IMR-90 (cell line): ENCODE measurements at regions not wholly inside any gene's neighbourhood (a gene's known extent, or its start where the extent isn't known, plus 50 kb on each side); places are given as distances from the start of the nearest gene placed in this dataset.

Source experiments
- ATAC-seq: fragments of 200-7000 bp; cut with Tn5 transposase; 2 replicates; pipeline ENCODE4 v1.9.1; 2020; ENCODE audit warnings: low read depth, mild to moderate bottlenecking, moderate library complexity
- BruUV-seq: library from RNA; stranded (reverse); fragments of 400-500 nt; replicated peaks from 2 replicates; lab custom pipeline; 2021; lab: Mats Ljungman, UMichigan
- CTCF ChIA-PET: fragments of 300-600 bp; formaldehyde crosslinking; extraction: SDS; loops from one replicate; lab custom pipeline; 2021; ENCODE audit warnings: antibody characterized with exemption; lab: Yijun Ruan, JAX
- POLR2A ChIA-PET: fragments of 300-600 bp; sonication (Branson Sonifier 250); formaldehyde crosslinking; loops from one replicate; lab custom pipeline; 2022; ENCODE audit warnings: antibody characterized with exemption; ENCODE audit not compliant: unreplicated experiment; lab: Charles Lee
- DNase-seq: peaks from one replicate; pipeline ENCODE4 v3.0.0; 2013
- H2AFZ ChIP-seq: replicated peaks from 2 replicates; pipeline ENCODE3; 2013; ENCODE audit warnings: low read length, mild to moderate bottlenecking; ENCODE audit not compliant: poor library complexity
- H2AK5ac ChIP-seq: 2 replicates; pipeline ENCODE4 v1.6.1; 2013; ENCODE audit warnings: low read depth, low read length, inconsistent platforms
- H2AK9ac ChIP-seq: replicated peaks from 2 replicates; pipeline ENCODE3; 2013; ENCODE audit warnings: mild to moderate bottlenecking, low read depth, low read length, moderate library complexity; ENCODE audit not compliant: poor library complexity
- H2BK120ac ChIP-seq: 2 replicates; pipeline ENCODE4 v1.6.1; 2013; ENCODE audit warnings: low read depth, low read length, inconsistent platforms
- H2BK15ac ChIP-seq: 3 replicates; pipeline ENCODE4 v1.6.1; 2013; ENCODE audit warnings: low read depth, low read length, inconsistent platforms
- H2BK20ac ChIP-seq: 2 replicates; pipeline ENCODE4 v1.6.1; 2013; ENCODE audit warnings: low read depth, mild to moderate bottlenecking, inconsistent platforms, low read length, moderate library complexity
- H2BK5ac ChIP-seq: 2 replicates; pipeline ENCODE4 v1.6.1; 2013; ENCODE audit warnings: mild to moderate bottlenecking, low read depth, low read length, inconsistent platforms; ENCODE audit not compliant: poor library complexity, severe bottlenecking
- H3K14ac ChIP-seq: replicated peaks from 2 replicates; pipeline ENCODE4 v1.6.1; 2013; ENCODE audit warnings: low read depth, low read length, inconsistent platforms
- H3K18ac ChIP-seq: 2 replicates; pipeline ENCODE4 v1.6.1; 2013; ENCODE audit warnings: low read depth, low read length, control low read depth
- H3K23ac ChIP-seq: 2 replicates; pipeline ENCODE4 v1.6.1; 2013; ENCODE audit warnings: low read depth, low read length, inconsistent platforms
- H3K27ac ChIP-seq: 2 replicates; pipeline ENCODE4 v1.5.1; 2013; ENCODE audit warnings: mild to moderate bottlenecking, control low read depth, low read length; ENCODE audit not compliant: insufficient read depth
- H3K27me3 ChIP-seq: 2 replicates; pipeline ENCODE4 v1.6.1; 2013; ENCODE audit warnings: low read length; ENCODE audit not compliant: control insufficient read depth, insufficient read depth
- H3K36me3 ChIP-seq: 2 replicates; pipeline ENCODE4 v1.6.1; 2013; ENCODE audit warnings: low read length, mixed read lengths; ENCODE audit not compliant: control insufficient read depth, insufficient read depth
- H3K4ac ChIP-seq: 2 replicates; pipeline ENCODE4 v1.6.1; 2013; ENCODE audit warnings: low read depth, low read length, inconsistent platforms
- H3K4me1 ChIP-seq: 2 replicates; pipeline ENCODE4 v1.6.1; 2013; ENCODE audit warnings: low read length, mixed read lengths; ENCODE audit not compliant: control insufficient read depth, insufficient read depth
- H3K4me2 ChIP-seq: 2 replicates; pipeline ENCODE4 v1.6.1; 2013; ENCODE audit warnings: low read depth, mild to moderate bottlenecking, control low read depth, low read length, moderate library complexity
- H3K4me3 ChIP-seq: 2 replicates; pipeline ENCODE4 v1.5.1; 2013; ENCODE audit warnings: low read depth, mild to moderate bottlenecking, control low read depth, low read length, moderate library complexity; ENCODE audit not compliant: insufficient read depth
- H3K56ac ChIP-seq: 2 replicates; pipeline ENCODE4 v1.6.1; 2013; ENCODE audit warnings: low read length, inconsistent platforms; ENCODE audit not compliant: insufficient read depth; ENCODE audit errors: extremely low read depth
- H3K79me1 ChIP-seq, 2 experiments: 2 replicates each; pipeline ENCODE4 v1.6.1; 2013; ENCODE audit warnings: low read length in 2 of 2, inconsistent platforms in 1 of 2, low read depth in 1 of 2
- H3K9ac ChIP-seq: 2 replicates; pipeline ENCODE4 v1.6.1; 2013; ENCODE audit warnings: low read depth, low read length, control low read depth
- H3K9me1 ChIP-seq: 2 replicates; pipeline ENCODE4 v1.6.1; 2013; ENCODE audit warnings: low read length, inconsistent platforms; ENCODE audit not compliant: insufficient read depth
- H3K9me3 ChIP-seq: 2 replicates; pipeline ENCODE4 v1.6.1; 2013; ENCODE audit warnings: low read length; ENCODE audit not compliant: control insufficient read depth, insufficient read depth
- H4K20me1 ChIP-seq: 2 replicates; pipeline ENCODE4 v1.6.1; 2013; ENCODE audit warnings: low read length, inconsistent platforms; ENCODE audit not compliant: insufficient read depth
- H4K5ac ChIP-seq: 2 replicates; pipeline ENCODE4 v1.6.1; 2013; ENCODE audit warnings: mild to moderate bottlenecking, low read depth, low read length, control low read depth
- H4K8ac ChIP-seq, 2 experiments: 2 replicates each; pipeline ENCODE4 v1.6.1; 2013; ENCODE audit warnings: low read depth in 2 of 2, low read length in 2 of 2, control low read depth in 1 of 2, inconsistent platforms in 1 of 2
- H4K91ac ChIP-seq: 2 replicates; pipeline ENCODE4 v1.6.1; 2013; ENCODE audit warnings: low read depth, low read length, inconsistent platforms; ENCODE audit not compliant: insufficient read depth
- CTCF ChIP-seq: conservative IDR thresholded peaks from 2 replicates; pipeline ENCODE4 v1.5.1; 2012; ENCODE audit warnings: mild to moderate bottlenecking, low read depth, low read length, improper control_type of control experiment
- MAFK ChIP-seq: IDR thresholded peaks from 2 replicates; pipeline ENCODE4 v1.6.1; 2012; ENCODE audit warnings: low read depth, low read length, improper control_type of control experiment
- SMC3 ChIP-seq: fragments of 150-350 bp; IDR thresholded peaks from 2 replicates; pipeline ENCODE4 v1.6.1; 2016; ENCODE audit warnings: low read depth, mild to moderate bottlenecking, antibody characterized with exemption, low read length, moderate library complexity
- WGBS, 2 experiments: methylation state at CpG; one replicate each; pipeline versions ENCODE4 v1.1.5 to v1.1.7; 2013; ENCODE audit warnings: missing lambda C conversion rate in 2 of 2; ENCODE audit not compliant: insufficient read length in 1 of 2; ENCODE audit errors: extremely low coverage in 2 of 2; 5-methylcytosine and 5-hydroxymethylcytosine counted together
- dilution Hi-C: fragments of 300-500 bp; cut with HindIII; formaldehyde crosslinking; loops from one replicate; pipeline ENCODE4 v1.14.3; 2018; ENCODE audit warnings: low sequenced_read_pairs; ENCODE audit not compliant: unreplicated experiment
- in situ Hi-C: fragments of 300-500 bp; cut with MboI; formaldehyde crosslinking; loops from 3 replicates; pipeline ENCODE4 v1.14.3; 2019; ENCODE audit warnings: low sequenced_read_pairs, inconsistent platforms, mixed read lengths
- intact Hi-C: fragments of 100-400 bp; cut with micrococcal nuclease; formaldehyde crosslinking; loops from 2 replicates; pipeline ENCODE4 v1.10.0; 2022

- H2AK9ac ChIP-seq: no peak overlapping the region
- no peak overlapping the region for H2BK5ac ChIP-seq
- no peaks in the 10 kb centered on the region for H3K79me1 ChIP-seq
- H2AFZ ChIP-seq: no peak overlapping the region
- in situ Hi-C loops (no loop called here), intact Hi-C loops (no loop called here), dilution Hi-C loops (no loop called here)
- no peak overlapping the region for H3K9ac ChIP-seq
- H2BK15ac ChIP-seq: no peak overlapping the region
- no peak for TF ChIP-seq SMC3
- TF ChIP-seq CTCF: no peak
- TF ChIP-seq MAFK: no peak
- H4K5ac ChIP-seq: no peak overlapping the region
- no peak overlapping the region for H3K23ac ChIP-seq
- no peak overlapping the region for H3K27ac ChIP-seq
- no peaks in the 10 kb centered on the region for H3K4me1 ChIP-seq
- no peak overlapping the region for H3K4me2 ChIP-seq
- CTCF ChIA-PET: interaction anchor here (0.6 kb wide), 1 partner anchor 652 kb away, joined by 4 read pairs; no protein-coding TSS in a partner anchor
- peaks cover 4% of the 10 kb centered on the region; the same call in 1 of the 2 replicates for H3K9me3 ChIP-seq
- WGBS, 2 experiments: 71% methylated on average over 4 of the region's 5 CpGs; no CpG with 5 or more reads in 1 of the 2 experiments
- no peak overlapping the region for H2AK5ac ChIP-seq
- H4K20me1 ChIP-seq: no peaks in the 10 kb centered on the region
- H2BK20ac ChIP-seq: no peak overlapping the region
- no peaks in the 10 kb centered on the region for H3K36me3 ChIP-seq
- ATAC-seq (no peak), DNase-seq (no peak)
- no peak overlapping the region for H2BK120ac ChIP-seq
- 0 out of 2 replicates have a peak overlapping the region, but pooled peaks have one; percentile 41 for H3K14ac ChIP-seq
- H4K8ac ChIP-seq: no peak overlapping the region
- no peak overlapping the region for H3K4ac ChIP-seq
- H4K91ac ChIP-seq: no peak overlapping the region
- H3K9me1 ChIP-seq: peaks cover 3% of the 10 kb centered on the region; the same call in 1 of the 2 replicates
- no TSS peak for BruUV-seq
- POLR2A ChIA-PET: no interaction called here
- H3K18ac ChIP-seq: no peak overlapping the region
- no peak overlapping the region for H3K4me3 ChIP-seq
- H3K56ac ChIP-seq: no peak overlapping the region
- H3K27me3 ChIP-seq: no peaks in the 10 kb centered on the region; the same call in 1 of the 2 replicates
These were observed 641.0 kb downstream of the PLPP3 start for GRCh38 chr1:55938376-55938850.
